ENCODE measurements at regions not wholly inside any gene's neighbourhood (a gene's known extent, or its start where the extent isn't known, plus 50 kb on each side); places are given as distances from the start of the nearest gene placed in this dataset.

GRCh38 chr12:111203969-111204368 is 164.9 kb downstream of the PHETA1 start:
- H3K4me1 ChIP-seq = no peaks in the 10 kb centered on the region
- CTCF ChIA-PET = no interaction called here

DNA sequence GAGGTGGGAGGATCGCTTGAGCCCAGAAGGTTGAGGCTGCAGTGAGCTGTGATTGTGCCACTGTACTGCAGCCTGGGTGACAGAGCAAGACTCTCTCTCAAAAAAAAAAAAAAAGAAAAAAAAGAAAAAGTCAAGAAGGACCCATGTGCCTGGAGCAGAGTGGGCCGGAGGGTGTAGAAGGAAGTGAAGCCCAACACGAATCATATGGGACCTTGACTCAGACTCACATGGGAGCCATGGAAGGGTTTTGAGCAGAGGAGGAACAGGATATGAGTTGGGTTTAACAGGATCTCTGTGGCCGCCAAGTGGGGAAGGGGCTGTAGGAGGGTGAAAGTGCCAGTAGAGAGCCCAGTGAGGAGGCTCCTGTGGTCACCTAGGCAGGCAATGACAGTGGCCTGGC is 165.4 kb downstream of the PHETA1 start:
- Histone ChIP-seq H3K9me3 (no peaks in the 10 kb centered on the region), H3K4me3 (ENCODE audit: low read depth, low read length) (no peak overlapping the region), H3K36me3 (ENCODE audit: control insufficient read depth, insufficient read depth, low read length) (no peaks in the 10 kb centered on the region), H3K4me1 (no peaks in the 10 kb centered on the region), H3K27me3 (replicated peaks; ENCODE audit: control insufficient read depth, insufficient read depth, low read length) (no peaks in the 10 kb centered on the region; the same call in 1 of the 2 replicates)
- CTCF ChIA-PET = no interaction called here
- Mint-ChIP-seq H3K27me3 (ENCODE audit: insufficient read depth, unreplicated experiment) (peaks cover 34% of the 10 kb centered on the region), H3K27ac (ENCODE audit: unreplicated experiment) (no peak overlapping the region), H3K9me3 (ENCODE audit: unreplicated experiment) (no peaks in the 10 kb centered on the region), H3K4me1 (ENCODE audit: low read depth, unreplicated experiment) (no peaks in the 10 kb centered on the region), H3K4me3 (ENCODE audit: unreplicated experiment) (no peak overlapping the region), H3K36me3 (ENCODE audit: insufficient read depth, unreplicated experiment) (no peaks in the 10 kb centered on the region)
- DNase-seq = no peak
- intact Hi-C loops (cut with micrococcal nuclease; ENCODE audit: unreplicated experiment) = no loop called here
- TF ChIP-seq, protein P1, sequence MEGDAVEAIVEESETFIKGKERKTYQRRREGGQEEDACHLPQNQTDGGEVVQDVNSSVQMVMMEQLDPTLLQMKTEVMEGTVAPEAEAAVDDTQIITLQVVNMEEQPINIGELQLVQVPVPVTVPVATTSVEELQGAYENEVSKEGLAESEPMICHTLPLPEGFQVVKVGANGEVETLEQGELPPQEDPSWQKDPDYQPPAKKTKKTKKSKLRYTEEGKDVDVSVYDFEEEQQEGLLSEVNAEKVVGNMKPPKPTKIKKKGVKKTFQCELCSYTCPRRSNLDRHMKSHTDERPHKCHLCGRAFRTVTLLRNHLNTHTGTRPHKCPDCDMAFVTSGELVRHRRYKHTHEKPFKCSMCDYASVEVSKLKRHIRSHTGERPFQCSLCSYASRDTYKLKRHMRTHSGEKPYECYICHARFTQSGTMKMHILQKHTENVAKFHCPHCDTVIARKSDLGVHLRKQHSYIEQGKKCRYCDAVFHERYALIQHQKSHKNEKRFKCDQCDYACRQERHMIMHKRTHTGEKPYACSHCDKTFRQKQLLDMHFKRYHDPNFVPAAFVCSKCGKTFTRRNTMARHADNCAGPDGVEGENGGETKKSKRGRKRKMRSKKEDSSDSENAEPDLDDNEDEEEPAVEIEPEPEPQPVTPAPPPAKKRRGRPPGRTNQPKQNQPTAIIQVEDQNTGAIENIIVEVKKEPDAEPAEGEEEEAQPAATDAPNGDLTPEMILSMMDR (IDR thresholded peaks at IDR 0.05; ENCODE audit: insufficient read depth in 1 of 2, low read depth in 1 of 2, low read length in 1 of 2, severe bottlenecking in 1 of 2, unreplicated experiment in 1 of 2) = no peak
- POLR2A ChIA-PET = no interaction called here
- no TSS peak for BruUV-seq (replicated peaks)

More at GRCh38 chr12:111203969-111204368, 164.9 kb downstream of the PHETA1 start:
- H3K9me3 ChIP-seq = no peaks in the 10 kb centered on the region
- H3K4me3 ChIP-seq (ENCODE audit: low read depth, low read length) = no peak overlapping the region
- Mint-ChIP-seq H3K9me3 (ENCODE audit: unreplicated experiment) (no peaks in the 10 kb centered on the region), H3K4me1 (ENCODE audit: low read depth, unreplicated experiment) (no peaks in the 10 kb centered on the region), H3K27ac (ENCODE audit: unreplicated experiment) (no peak overlapping the region), H3K4me3 (ENCODE audit: unreplicated experiment) (no peak overlapping the region), H3K27me3 (ENCODE audit: insufficient read depth, unreplicated experiment) (peaks cover 30% of the 10 kb centered on the region), H3K36me3 (ENCODE audit: insufficient read depth, unreplicated experiment) (no peaks in the 10 kb centered on the region)
- intact Hi-C loops (cut with micrococcal nuclease; ENCODE audit: unreplicated experiment) = no loop called here
- POLR2A ChIA-PET = no interaction called here
- H3K36me3 ChIP-seq (ENCODE audit: control insufficient read depth, insufficient read depth, low read length) = no peaks in the 10 kb centered on the region
- H3K27me3 ChIP-seq (replicated peaks; ENCODE audit: control insufficient read depth, insufficient read depth, low read length) = no peaks in the 10 kb centered on the region; the same call in 1 of the 2 replicates
- no peak for DNase-seq
- TF ChIP-seq, protein P1 (IDR thresholded peaks at IDR 0.05; ENCODE audit: insufficient read depth in 1 of 2, low read depth in 1 of 2, low read length in 1 of 2, severe bottlenecking in 1 of 2, unreplicated experiment in 1 of 2) = no peak
- BruUV-seq (replicated peaks) = no TSS peak

DNA sequence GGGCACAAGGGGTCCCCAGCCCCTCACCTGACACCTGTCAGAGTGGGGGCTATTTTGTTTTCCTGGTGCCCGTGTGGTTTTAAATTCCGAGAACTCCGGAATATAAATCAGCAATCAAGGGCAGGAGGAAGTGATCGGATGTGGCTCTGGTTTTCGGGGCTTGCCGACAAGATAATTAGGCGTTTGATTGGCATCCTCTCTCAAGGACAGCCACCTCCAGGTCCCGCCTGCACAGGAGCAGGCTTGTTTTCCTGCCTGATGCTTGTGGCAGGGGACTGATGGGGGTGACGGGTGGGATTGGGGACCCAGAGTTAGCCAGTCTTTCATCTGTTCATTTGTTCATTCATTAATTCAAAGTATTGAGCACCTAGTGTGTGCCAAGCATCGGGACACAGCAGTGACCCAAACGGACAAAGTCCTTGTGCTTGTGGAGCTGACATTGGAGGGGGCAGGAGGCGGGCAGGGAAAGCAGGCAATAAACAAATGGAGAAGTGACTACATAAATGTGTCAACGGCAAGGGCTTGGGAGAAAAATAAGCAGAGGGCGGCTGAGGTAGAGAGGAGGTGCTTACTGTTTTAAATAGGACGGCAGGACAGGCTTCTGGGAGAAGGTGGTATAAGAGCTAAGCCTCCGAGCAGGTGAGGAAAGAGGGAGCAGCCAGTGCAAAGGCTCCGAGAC is 166.5 kb downstream of the PHETA1 start:
- DNase-seq = no peak
- ChIA-PET CTCF (no interaction called here), POLR2A (no interaction called here)
- Mint-ChIP-seq H3K4me1 (ENCODE audit: low read depth, unreplicated experiment) (no peaks in the 10 kb centered on the region), H3K36me3 (ENCODE audit: insufficient read depth, unreplicated experiment) (no peaks in the 10 kb centered on the region), H3K27ac (ENCODE audit: unreplicated experiment) (no peak overlapping the region), H3K4me3 (ENCODE audit: unreplicated experiment) (no peak overlapping the region), H3K9me3 (ENCODE audit: unreplicated experiment) (no peaks in the 10 kb centered on the region), H3K27me3 (ENCODE audit: insufficient read depth, unreplicated experiment) (peaks cover 33% of the 10 kb centered on the region)
- Histone ChIP-seq H3K4me1 (no peaks in the 10 kb centered on the region), H3K4me3 (ENCODE audit: low read depth, low read length) (no peak overlapping the region), H3K9me3 (no peaks in the 10 kb centered on the region), H3K36me3 (ENCODE audit: control insufficient read depth, insufficient read depth, low read length) (no peaks in the 10 kb centered on the region), H3K27me3 (replicated peaks; ENCODE audit: control insufficient read depth, insufficient read depth, low read length) (no peaks in the 10 kb centered on the region; the same call in 1 of the 2 replicates)
- intact Hi-C loops (cut with micrococcal nuclease; ENCODE audit: unreplicated experiment) = no loop called here
- TF ChIP-seq, protein P1 (IDR thresholded peaks at IDR 0.05; ENCODE audit: insufficient read depth in 1 of 2, low read depth in 1 of 2, low read length in 1 of 2, severe bottlenecking in 1 of 2, unreplicated experiment in 1 of 2) = no peak
- BruUV-seq (replicated peaks) = no TSS peak

All from Caco-2 (cell line).